HG02763 (cell line): ENCODE measurements at regions not wholly inside any gene's neighbourhood (a gene's known extent, or its start where the extent isn't known, plus 50 kb on each side); places are given as distances from the start of the nearest gene placed in this dataset.

ENCODE experiments used
- ATAC-seq: cut with Tn5 transposase; IDR thresholded peaks from one replicate; pipeline ENCODE4 v1.9.1; 2021; ENCODE audit warnings: mild to moderate bottlenecking, moderate library complexity; ENCODE audit not compliant: unreplicated experiment

- ATAC-seq: no peak
Observed at GRCh38 chr10:6660460-6660859, 80.4 kb upstream of the PRKCQ start.

GRCh38 chr10:6659451-6659850, 79.4 kb upstream of the PRKCQ start:
- ATAC-seq: no peak

GRCh38 chr10:6657669-6658068, 77.6 kb upstream of the PRKCQ start:
- no peak for ATAC-seq

- ATAC-seq: no peak
Observed at GRCh38 chr10:6657196-6657595, 77.1 kb upstream of the PRKCQ start.

GRCh38 chr10:6654571-6654970, 74.5 kb upstream of the PRKCQ start:
- ATAC-seq: no peak

- no peak for ATAC-seq
Observed at GRCh38 chr10:6650586-6650985, 70.5 kb upstream of the PRKCQ start.

GRCh38 chr10:6649903-6650302, 69.8 kb upstream of the PRKCQ start:
- no peak for ATAC-seq

- ATAC-seq: no peak
Observed at GRCh38 chr10:6648894-6649720, 69.0 kb upstream of the PRKCQ start.

GRCh38 chr10:6647811-6648526, 67.9 kb upstream of the PRKCQ start:
- ATAC-seq: peak; percentile 58

- ATAC-seq: no peak
Observed at GRCh38 chr10:6643962-6644361, 63.9 kb upstream of the PRKCQ start.

- no peak for ATAC-seq
Observed at GRCh38 chr10:6642876-6643275, 62.8 kb upstream of the PRKCQ start.

- ATAC-seq: no peak
Observed at GRCh38 chr10:6640433-6641040, 60.5 kb upstream of the PRKCQ start.

GRCh38 chr10:6637053-6637452, 57.0 kb upstream of the PRKCQ start:
- no peak for ATAC-seq

GRCh38 chr10:6635784-6636183, 55.7 kb upstream of the PRKCQ start:
- no peak for ATAC-seq
